Femur (tissue), 1 donor: ENCODE measurements at regions not wholly inside any gene's neighbourhood (a gene's known extent, or its start where the extent isn't known, plus 50 kb on each side); places are given as distances from the start of the nearest gene placed in this dataset.

Experiments used
- DNase-seq: peaks from one replicate; pipeline ENCODE4 v3.0.0-alpha.2; 2017

- DNase-seq, result no peak
Observed at GRCh38 chr7:80403686-80404241, 108.1 kb downstream of the GNAT3 start.

- DNase-seq, result no peak
Observed at GRCh38 chr7:80401708-80402107, 110.2 kb downstream of the GNAT3 start.

DNA sequence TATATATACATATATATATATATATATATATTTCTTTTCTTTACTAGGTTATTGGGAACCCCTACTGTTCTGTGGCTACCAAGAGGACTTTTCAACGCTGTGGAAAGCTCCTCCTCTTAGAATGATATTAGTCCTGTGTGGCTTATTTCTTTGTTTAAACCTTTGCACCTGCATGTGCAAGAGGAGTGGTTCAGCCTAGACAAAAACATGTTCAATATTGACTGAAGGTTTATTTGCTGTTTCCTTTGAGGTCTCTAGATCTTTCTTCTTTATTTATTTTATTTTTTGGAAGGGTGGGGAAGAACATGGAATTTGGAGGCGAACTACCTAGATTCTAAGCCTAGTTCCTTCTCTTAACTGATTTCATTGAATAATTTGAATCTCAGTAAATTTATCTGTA is 118.1 kb downstream of the GNAT3 start:
- DNase-seq, result no peak

- no peak for DNase-seq
Observed at GRCh38 chr7:80392229-80393169, 119.4 kb downstream of the GNAT3 start.

GRCh38 chr7:80387634-80388193 is 124.2 kb downstream of the GNAT3 start:
- DNase-seq, result no peak

- no peak for DNase-seq
Observed at GRCh38 chr7:80386686-80387085, 125.2 kb downstream of the GNAT3 start.

DNA sequence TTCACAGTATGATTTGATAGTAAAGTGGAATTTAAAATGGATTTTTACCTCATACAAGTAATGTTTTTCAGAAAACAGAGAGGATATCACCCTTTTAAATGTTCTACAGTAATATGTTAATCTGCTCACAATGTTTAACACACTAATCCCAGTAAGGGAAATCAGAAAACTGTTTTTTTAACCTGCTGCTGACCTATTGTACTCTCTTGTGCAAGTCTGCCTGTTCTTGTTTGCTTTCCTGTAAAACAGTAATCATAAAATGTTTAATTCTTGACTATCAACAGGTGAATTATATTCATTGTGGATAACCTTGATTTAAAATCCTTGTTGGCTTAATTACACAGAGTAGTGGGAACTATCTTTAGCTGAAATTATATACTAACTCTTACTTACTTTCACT is 126.4 kb downstream of the GNAT3 start:
- no peak for DNase-seq

GRCh38 chr7:80380957-80381356 is 130.9 kb downstream of the GNAT3 start:
- no peak for DNase-seq

DNA sequence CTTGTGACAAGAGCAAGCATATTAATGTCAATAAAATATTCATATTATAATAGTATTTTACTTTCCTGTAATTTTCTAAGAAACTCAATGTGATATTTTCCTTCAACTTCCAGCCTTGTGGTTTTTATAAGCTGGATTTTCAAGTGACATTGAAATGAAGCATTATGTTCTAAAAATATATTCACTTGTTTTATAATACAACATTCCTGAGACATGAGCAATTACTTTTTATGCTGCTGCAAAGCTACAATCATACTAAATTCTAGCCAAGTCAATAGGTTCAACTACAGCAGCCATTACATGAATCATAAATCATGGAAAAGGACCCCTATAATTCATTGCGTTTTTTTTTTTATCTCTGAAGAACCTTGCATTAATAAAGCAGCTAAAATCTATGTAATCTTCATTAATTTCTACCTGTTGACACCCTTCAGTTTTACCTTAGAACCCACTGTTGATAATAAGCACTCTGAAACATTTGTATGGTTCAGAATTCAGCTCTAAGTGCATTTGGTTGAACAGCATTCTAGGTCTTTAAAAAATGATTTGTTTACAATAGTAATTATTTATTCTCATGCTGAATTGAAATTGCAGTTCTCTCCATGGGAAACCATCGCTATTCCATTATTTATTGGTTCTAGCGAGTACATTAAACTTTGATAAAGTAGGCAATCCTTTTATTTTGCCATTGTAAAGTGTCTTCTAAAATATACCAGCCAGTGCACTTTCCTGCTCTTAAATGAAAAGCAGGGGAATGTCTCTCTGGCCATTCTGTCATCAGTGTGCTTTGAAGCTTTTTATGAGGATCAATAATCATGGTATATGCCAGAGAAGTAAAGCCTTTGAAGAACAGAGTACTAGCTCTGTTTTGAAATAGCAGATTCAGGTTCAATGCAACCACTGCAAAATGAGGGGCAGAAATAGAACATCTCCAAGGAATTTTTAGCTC is 132.6 kb downstream of the GNAT3 start:
- DNase-seq, result no peak

DNA sequence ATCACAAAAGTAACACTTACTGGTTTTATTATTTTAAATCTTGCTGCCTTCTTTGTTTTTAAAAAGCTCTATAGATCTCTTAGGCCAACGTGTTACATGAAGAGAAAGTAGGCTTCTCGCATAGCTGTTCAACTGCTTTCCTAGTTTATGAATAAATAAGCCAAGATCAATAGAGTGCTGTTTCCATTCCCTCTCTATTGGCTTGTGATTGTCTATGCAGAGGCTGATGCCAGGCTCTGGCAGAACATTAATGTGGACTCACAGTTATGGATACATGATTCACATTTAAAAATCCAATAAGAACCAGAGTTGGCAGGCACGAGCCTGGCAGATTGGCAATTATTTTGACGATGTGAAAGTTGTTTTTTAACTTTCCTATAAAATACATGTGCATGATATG is 137.5 kb downstream of the GNAT3 start:
- DNase-seq, result peak; percentile 40

DNA sequence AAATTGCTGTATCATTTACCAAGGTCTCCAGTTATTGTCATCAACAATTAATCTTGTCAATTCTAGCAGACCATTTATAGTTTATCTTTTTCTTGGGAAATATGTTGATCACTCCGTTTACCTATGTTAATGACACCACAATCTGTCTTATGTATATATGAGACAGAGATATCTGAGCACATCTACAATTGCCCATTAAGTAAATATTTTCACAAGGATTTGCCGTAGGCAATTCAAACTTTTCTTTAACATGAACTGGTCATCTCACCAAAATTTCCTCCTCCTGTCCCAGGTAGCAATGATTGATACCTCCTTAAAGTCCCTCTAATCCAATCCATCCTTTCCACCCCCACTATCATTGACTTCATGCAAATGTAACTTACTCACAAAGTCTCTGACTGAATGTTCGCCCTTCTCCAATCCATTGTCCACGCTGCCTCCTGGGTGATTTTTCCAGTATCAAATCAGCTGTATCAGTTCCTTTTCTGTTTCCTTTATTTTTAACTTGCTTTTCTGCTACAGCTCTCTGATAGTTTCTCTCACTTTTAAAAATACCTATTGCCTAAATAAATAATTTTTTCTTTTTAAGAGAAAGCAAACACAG is 138.3 kb downstream of the GNAT3 start:
- no peak for DNase-seq

- no peak for DNase-seq
Observed at GRCh38 chr7:80372415-80372814, 139.4 kb downstream of the GNAT3 start.

- DNase-seq, result no peak
Observed at GRCh38 chr7:80370587-80370986, 141.3 kb downstream of the GNAT3 start.

DNA sequence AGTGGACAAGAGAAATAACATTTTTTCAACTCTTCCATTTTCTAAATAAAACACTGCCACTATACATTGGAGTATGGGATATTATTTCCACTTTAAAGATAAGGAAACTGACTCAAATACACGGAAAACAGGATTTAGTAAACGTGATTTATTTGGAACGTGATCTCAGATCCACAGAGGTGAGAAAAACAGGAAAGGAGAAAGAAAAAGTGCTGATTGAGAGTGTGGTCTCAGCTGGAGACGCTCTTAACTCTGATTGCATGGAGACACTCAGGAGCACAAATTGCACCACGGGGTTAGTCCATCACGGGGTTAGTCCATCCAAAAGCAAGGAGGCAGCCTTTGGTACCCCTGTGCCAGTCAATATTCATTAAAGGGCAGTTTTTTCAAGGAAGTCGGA is 142.5 kb downstream of the GNAT3 start:
- DNase-seq, result no peak

DNA sequence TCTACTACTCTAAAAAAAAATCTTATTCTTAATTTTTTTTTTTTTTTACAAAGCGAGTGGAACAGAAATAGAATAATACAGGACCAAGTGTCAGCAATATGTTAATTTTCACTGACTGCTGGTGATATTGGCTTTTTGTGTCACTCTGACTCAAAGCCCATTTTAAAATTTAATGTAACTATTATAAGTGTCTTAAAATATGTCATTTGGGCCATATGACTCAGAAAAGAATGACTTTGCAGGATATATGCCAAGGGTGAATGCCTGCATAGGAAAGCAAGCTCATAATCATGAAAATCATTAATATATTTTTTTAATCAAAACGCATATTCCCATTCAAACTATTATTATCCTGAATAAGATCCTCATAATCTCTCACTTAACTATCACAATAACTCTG is 149.2 kb downstream of the GNAT3 start:
- no peak for DNase-seq

DNA sequence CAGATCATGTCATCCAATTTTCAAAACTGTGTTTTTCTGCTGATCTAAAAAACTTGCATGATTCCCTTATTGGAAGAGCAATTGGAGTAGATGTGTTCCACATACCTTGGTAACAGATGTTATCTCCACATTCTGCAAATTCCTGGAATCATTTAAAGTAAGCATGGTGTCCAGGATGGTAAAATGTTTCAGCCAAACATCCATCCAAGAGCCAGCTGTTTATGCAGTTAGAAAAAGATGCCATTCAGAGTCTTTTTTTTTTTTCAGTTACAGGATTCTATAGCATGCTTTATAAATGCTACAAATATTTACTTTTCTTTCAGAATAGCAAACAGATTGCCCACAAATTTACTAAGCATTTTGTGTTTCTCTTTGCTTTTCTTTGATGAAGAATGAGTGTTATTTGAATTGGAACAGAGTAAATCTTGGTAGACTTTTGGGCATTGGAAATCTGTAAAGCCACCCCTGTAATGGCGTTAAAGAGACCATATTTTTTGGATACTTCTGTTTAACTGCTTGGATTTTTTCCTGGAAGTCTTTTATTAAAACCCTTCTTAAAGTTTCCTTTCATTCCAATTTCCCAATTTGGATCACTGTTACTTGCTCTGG is 149.8 kb downstream of the GNAT3 start:
- DNase-seq, result no peak

DNA sequence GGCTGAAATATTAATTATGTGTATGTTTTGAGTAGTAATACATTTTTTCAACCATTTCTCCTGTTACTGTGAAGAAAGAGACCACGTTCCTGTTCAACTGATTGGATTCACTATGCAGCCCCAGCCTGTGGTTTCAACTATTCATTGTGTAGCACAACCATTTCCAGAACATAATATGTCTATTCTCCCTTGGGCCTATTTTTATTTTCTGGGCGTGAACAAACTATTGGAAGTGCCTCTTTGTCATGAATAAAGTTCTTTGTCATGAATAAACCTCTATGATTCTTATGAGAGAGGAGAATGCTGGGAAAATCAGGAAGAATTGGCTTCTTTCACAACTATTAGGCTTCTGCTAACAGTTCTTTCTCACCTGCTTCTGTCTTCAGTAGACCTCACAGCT is 152.4 kb downstream of the GNAT3 start:
- DNase-seq, result no peak

- no peak for DNase-seq
Observed at GRCh38 chr7:80359029-80359428, 152.8 kb downstream of the GNAT3 start.

- DNase-seq, result no peak
Observed at GRCh38 chr7:80357530-80357929, 154.3 kb downstream of the GNAT3 start.

DNA sequence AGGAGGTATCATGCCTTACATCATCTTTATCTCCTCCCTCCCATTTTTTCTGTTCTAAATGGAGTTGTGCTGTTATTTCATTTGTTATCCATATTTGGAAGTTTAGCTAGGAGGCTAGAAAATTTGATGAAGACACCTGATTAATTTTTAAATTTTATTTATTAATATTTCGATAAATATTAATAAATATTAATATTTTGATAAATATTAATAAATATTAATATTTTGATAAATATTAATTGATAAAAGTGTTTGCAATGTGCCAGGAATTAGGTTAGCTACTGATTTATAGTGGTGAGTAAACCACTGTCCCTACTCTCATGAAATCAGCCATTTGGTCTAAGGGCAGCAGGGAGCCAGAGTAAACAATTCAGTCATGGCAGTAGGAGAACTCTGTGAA is 161.4 kb downstream of the GNAT3 start:
- DNase-seq, result no peak

DNA sequence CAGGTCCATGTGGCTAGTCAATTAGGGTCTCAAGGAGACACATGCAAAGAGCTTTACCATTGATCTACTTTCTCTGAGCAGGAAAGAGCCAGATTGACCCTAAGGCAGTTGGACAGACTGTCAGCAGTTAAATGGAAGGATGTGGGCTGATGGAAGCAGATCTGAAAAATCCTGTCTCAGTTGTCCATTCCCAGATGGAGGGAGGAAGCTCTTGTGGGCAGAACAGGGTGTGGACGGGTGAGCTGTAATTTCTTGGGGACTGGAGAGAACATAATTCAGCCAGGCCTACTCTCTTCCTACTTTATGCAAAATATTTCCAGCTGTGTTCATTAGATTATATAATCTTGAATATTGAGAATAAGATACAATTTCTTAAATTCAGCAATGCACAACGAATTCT is 163.6 kb downstream of the GNAT3 start:
- no peak for DNase-seq

- no peak for DNase-seq
Observed at GRCh38 chr7:80347173-80347572, 164.7 kb downstream of the GNAT3 start.
